HepG2 (cell line): ENCODE measurements at regions not wholly inside any gene's neighbourhood (a gene's known extent, or its start where the extent isn't known, plus 50 kb on each side); places are given as distances from the start of the nearest gene placed in this dataset.

Source experiments
- ATAC-seq: fragments of 200-7000 bp; cut with Tn5 transposase; 3 replicates; pipeline ENCODE4 v1.9.1; 2020; ENCODE audit warnings: mild to moderate bottlenecking, moderate library complexity
- BruUV-seq: library from RNA; stranded (reverse); fragments of 400-500 nt; replicated peaks from 2 replicates; lab custom pipeline; 2021; lab: Mats Ljungman, UMichigan
- CTCF ChIA-PET: fragments of 300-600 bp; formaldehyde crosslinking; extraction: SDS; loops from one replicate; lab custom pipeline; 2021; ENCODE audit warnings: low total read pairs, inconsistent platforms, low intra/inter-chr PET ratio; lab: Yijun Ruan, JAX
- POLR2A ChIA-PET: fragments of 350-600 bp; sonication (Branson Sonifier 250); formaldehyde crosslinking; loops from one replicate; lab custom pipeline; 2020; ENCODE audit warnings: antibody characterized with exemption, inconsistent platforms; lab: Yijun Ruan, JAX
- DNase-seq: peaks from one replicate; pipeline ENCODE4 v3.0.0-alpha.2; 2015; ENCODE audit warnings: low spot score
- FAIRE-seq: peaks from 3 replicates; lab custom pipeline; 2011; peaks lifted over from hg19 to GRCh38; lab: Jason Lieb, UNC
- H2AFZ ChIP-seq: one replicate; pipeline ENCODE4 v1.6.1; 2011; ENCODE audit warnings: low read length, inconsistent platforms
- H3K27ac ChIP-seq: fragments of 300-600 bp; 3 replicates; pipeline ENCODE4 v1.8.0; 2011; ENCODE audit warnings: mixed run types, mild to moderate bottlenecking, mixed read lengths, low read length, inconsistent platforms; ENCODE audit not compliant: insufficient read depth; ENCODE audit errors: extremely low read length
- H3K27me3 ChIP-seq, 2 experiments: fragments of 200-600 bp in 1 of 2; 2 replicates in 1 of 2; 3 replicates in 1 of 2; pipeline versions ENCODE4 v1.6.0 to v1.8.0; 2011; ENCODE audit warnings: low read length in 2 of 2, mild to moderate bottlenecking in 2 of 2, moderate library complexity in 2 of 2, inconsistent platforms in 1 of 2; ENCODE audit not compliant: insufficient read depth in 2 of 2, control insufficient read depth in 1 of 2
- H3K36me3 ChIP-seq, 2 experiments: fragments of 200-600 bp in 1 of 2; replicated peaks in 1 of 2; 2 replicates in 1 of 2; 3 replicates in 1 of 2; pipeline versions ENCODE4 v1.5.1 to v1.8.0; 2011; ENCODE audit warnings: low read length in 2 of 2, inconsistent platforms in 1 of 2; ENCODE audit not compliant: insufficient read depth in 2 of 2, control insufficient read depth in 1 of 2
- H3K4me1 ChIP-seq: 2 replicates; pipeline ENCODE4 v1.5.1; 2012; ENCODE audit warnings: low read length, inconsistent platforms; ENCODE audit not compliant: insufficient read depth
- H3K4me2 ChIP-seq: 2 replicates; pipeline ENCODE4 v1.6.0; 2011; ENCODE audit warnings: low read depth, low read length, inconsistent platforms
- H3K4me3 ChIP-seq, 3 experiments: fragments of 200-600 bp in 1 of 3; sonication (generic), shearing (Covaris generic) in 1 of 3; replicated peaks in 1 of 3; 2 replicates each; pipeline ENCODE4 v1.5.1; 2011 to 2016; ENCODE audit warnings: low read length in 3 of 3, inconsistent platforms in 2 of 3, low read depth in 2 of 3, mild to moderate bottlenecking in 2 of 3, control low read depth in 1 of 3, mixed read lengths in 1 of 3; ENCODE audit not compliant: insufficient read depth in 1 of 3
- H3K79me2 ChIP-seq: one replicate; pipeline ENCODE4 v1.6.1; 2011; ENCODE audit warnings: low read length, inconsistent platforms; ENCODE audit not compliant: insufficient read depth
- H3K9ac ChIP-seq: 2 replicates; pipeline ENCODE4 v1.6.0; 2011; ENCODE audit warnings: mild to moderate bottlenecking, low read depth, low read length, inconsistent platforms; ENCODE audit not compliant: insufficient read depth
- H3K9me3 ChIP-seq: 2 replicates; pipeline ENCODE4 v1.5.1; 2012; ENCODE audit warnings: mild to moderate bottlenecking, low read length
- H4K20me1 ChIP-seq: 2 replicates; pipeline ENCODE4 v1.6.0; 2011; ENCODE audit warnings: inconsistent platforms, mild to moderate bottlenecking, low read length, moderate library complexity; ENCODE audit not compliant: insufficient read depth
- AHR ChIP-seq: IDR thresholded peaks from 2 replicates; pipeline ENCODE4 v1.6.1; 2018; ENCODE audit warnings: missing genetic modification reagents, missing compliant biosample characterization
- ARHGAP35 ChIP-seq: sonication (generic); formaldehyde crosslinking; IDR thresholded peaks from 2 replicates; pipeline ENCODE4 v1.9.0; 2022; ENCODE audit warnings: mild to moderate bottlenecking, inconsistent platforms, moderate library complexity, missing genetic modification reagents, borderline replicate concordance
- MYC ChIP-seq: sonication (generic); formaldehyde crosslinking; IDR thresholded peaks from 2 replicates; pipeline ENCODE4 v1.9.0; 2021; ENCODE audit warnings: missing genetic modification reagents, borderline replicate concordance
- NR0B2 ChIP-seq: sonication (generic); formaldehyde crosslinking; IDR thresholded peaks from 2 replicates; pipeline ENCODE4 v1.4.0; 2020; ENCODE audit warnings: mild to moderate bottlenecking, missing genetic modification reagents
- NR2F1 ChIP-seq, 2 experiments: fragments of 450-650 bp in 1 of 2; formaldehyde crosslinking in 1 of 2; IDR thresholded peaks; 2 replicates each; pipeline versions ENCODE4 v1.5.0 to v1.6.1; 2016 to 2020; ENCODE audit warnings: mild to moderate bottlenecking in 1 of 2, missing compliant biosample characterization in 1 of 2, missing genetic modification reagents in 1 of 2, moderate library complexity in 1 of 2
- PHF8 ChIP-seq: sonication (generic); formaldehyde crosslinking; IDR thresholded peaks from 2 replicates; pipeline ENCODE4 v1.5.0; 2020; ENCODE audit warnings: missing genetic modification reagents
- ZBTB7A ChIP-seq: sonication (generic); formaldehyde crosslinking; IDR thresholded peaks from 2 replicates; pipeline ENCODE4 v1.8.0; 2022; ENCODE audit warnings: mild to moderate bottlenecking, missing genetic modification reagents
- ZFX ChIP-seq: sonication (generic); formaldehyde crosslinking; IDR thresholded peaks from 2 replicates; pipeline ENCODE4 v1.4.0; 2020; ENCODE audit warnings: mild to moderate bottlenecking, low read depth, missing genetic modification reagents, moderate library complexity
- ZNF34 ChIP-seq: sonication (generic); formaldehyde crosslinking; IDR thresholded peaks from 2 replicates; pipeline ENCODE4 v1.4.0; 2020; ENCODE audit warnings: mild to moderate bottlenecking, missing genetic modification reagents, borderline replicate concordance
- ZNF746 ChIP-seq: sonication (generic); formaldehyde crosslinking; IDR thresholded peaks from 2 replicates; pipeline ENCODE4 v1.8.0; 2022; ENCODE audit warnings: mild to moderate bottlenecking, missing genetic modification reagents
- ZNF780A ChIP-seq: sonication (generic); formaldehyde crosslinking; IDR thresholded peaks from 2 replicates; pipeline ENCODE4 v1.8.0; 2022; ENCODE audit warnings: mild to moderate bottlenecking, missing genetic modification reagents, moderate library complexity
- WGBS: methylation state at CpG from one replicate; pipeline ENCODE4 v1.1.6; 2017; ENCODE audit warnings: low lambda C conversion rate; 5-methylcytosine and 5-hydroxymethylcytosine counted together
- in situ Hi-C: cut with HindIII; loops from 2 replicates; pipeline ENCODE4 v1.10.0; 2017; ENCODE audit warnings: low pct_unique_long_range_greater_than_20kb; ENCODE audit not compliant: extremely low pct_ligation_motif_present
- intact Hi-C: fragments of 100-400 bp; cut with micrococcal nuclease; formaldehyde crosslinking; loops from one replicate; pipeline ENCODE4 v1.10.0; 2022; ENCODE audit not compliant: unreplicated experiment
- TF ChIP-seq, protein P1 (sequence below): IDR thresholded peaks from 2 replicates; pipeline ENCODE4 v1.6.1; 2016; ENCODE audit warnings: low read depth
- TF ChIP-seq, protein P2 (sequence below): fragments of 450-650 bp; IDR thresholded peaks from 2 replicates; pipeline ENCODE4 v1.6.1; 2017

DNA sequence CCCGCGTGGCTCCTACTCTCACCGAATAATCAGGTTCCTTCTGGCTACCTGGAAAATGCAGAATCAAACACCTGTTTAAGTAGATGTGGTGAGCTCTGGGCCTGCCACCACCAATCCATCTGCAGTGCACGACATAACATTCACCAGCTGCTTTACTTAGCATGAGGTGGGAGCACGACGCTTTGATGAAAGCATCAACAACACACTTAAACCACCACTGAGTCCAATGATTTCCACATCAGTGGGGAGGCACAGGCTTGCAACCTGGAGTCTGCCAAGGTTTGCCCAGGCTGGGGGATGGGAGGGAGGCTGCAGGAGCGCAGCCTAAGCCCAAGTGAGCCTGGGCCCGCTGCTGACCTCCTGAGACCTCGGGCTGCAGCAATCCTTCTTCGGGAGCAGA lies 415.5 kb downstream of the MEIS1 start:
- TF ChIP-seq, protein P1, sequence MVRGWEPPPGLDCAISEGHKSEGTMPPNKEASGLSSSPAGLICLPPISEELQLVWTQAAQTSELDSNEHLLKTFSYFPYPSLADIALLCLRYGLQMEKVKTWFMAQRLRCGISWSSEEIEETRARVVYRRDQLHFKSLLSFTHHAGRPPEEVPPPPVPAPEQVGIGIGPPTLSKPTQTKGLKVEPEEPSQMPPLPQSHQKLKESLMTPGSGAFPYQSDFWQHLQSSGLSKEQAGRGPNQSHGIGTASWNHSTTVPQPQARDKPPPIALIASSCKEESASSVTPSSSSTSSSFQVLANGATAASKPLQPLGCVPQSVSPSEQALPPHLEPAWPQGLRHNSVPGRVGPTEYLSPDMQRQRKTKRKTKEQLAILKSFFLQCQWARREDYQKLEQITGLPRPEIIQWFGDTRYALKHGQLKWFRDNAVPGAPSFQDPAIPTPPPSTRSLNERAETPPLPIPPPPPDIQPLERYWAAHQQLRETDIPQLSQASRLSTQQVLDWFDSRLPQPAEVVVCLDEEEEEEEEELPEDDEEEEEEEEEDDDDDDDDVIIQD: no peak
- TF ChIP-seq ZNF34 (CRISPR knock-in tag) (no peak), NR2F1 (CRISPR knock-in tag; IDR thresholded peaks at IDR 0.05) (no peak), ZNF746 (CRISPR knock-in tag) (no peak), ZBTB7A (CRISPR knock-in tag) (no peak), ARHGAP35 (CRISPR knock-in tag) (no peak), NR0B2 (CRISPR knock-in tag) (no peak), ZNF780A (CRISPR knock-in tag) (no peak), AHR (CRISPR knock-in tag) (no peak), ZFX (CRISPR knock-in tag) (no peak), MYC (CRISPR knock-in tag) (no peak), PHF8 (CRISPR knock-in tag) (no peak)
- TF ChIP-seq, protein P2, sequence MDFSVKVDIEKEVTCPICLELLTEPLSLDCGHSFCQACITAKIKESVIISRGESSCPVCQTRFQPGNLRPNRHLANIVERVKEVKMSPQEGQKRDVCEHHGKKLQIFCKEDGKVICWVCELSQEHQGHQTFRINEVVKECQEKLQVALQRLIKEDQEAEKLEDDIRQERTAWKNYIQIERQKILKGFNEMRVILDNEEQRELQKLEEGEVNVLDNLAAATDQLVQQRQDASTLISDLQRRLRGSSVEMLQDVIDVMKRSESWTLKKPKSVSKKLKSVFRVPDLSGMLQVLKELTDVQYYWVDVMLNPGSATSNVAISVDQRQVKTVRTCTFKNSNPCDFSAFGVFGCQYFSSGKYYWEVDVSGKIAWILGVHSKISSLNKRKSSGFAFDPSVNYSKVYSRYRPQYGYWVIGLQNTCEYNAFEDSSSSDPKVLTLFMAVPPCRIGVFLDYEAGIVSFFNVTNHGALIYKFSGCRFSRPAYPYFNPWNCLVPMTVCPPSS: no peak
- in situ Hi-C loops (no loop called here), intact Hi-C loops (no loop called here)
- no peak for FAIRE-seq
- no peaks in the 10 kb centered on the region for H3K36me3 ChIP-seq
- no peak overlapping the region for H3K4me2 ChIP-seq
- H4K20me1 ChIP-seq: no peaks in the 10 kb centered on the region
- ChIA-PET CTCF (no interaction called here), POLR2A (no interaction called here)
- H3K9me3 ChIP-seq: no peaks in the 10 kb centered on the region
- peaks cover 15% of the 10 kb centered on the region for H3K4me1 ChIP-seq
- ATAC-seq: no peak
- H3K27me3 ChIP-seq: no peaks in the 10 kb centered on the region
- H3K27ac ChIP-seq: no peak overlapping the region
- no peak for DNase-seq
- H3K4me3 ChIP-seq: no peak overlapping the region
- 72% methylated on average over 9 of the region's 10 CpGs for WGBS
- H3K9ac ChIP-seq: no peak overlapping the region
- BruUV-seq: no TSS peak
- no peak overlapping the region for H2AFZ ChIP-seq
- H3K79me2 ChIP-seq: no peaks in the 10 kb centered on the region
